IPS-20b (cell line): ENCODE measurements at regions not wholly inside any gene's neighbourhood (a gene's known extent, or its start where the extent isn't known, plus 50 kb on each side); places are given as distances from the start of the nearest gene placed in this dataset.

Experiments used
- H3K27ac ChIP-seq: one replicate; pipeline ENCODE4 v1.5.1; 2013; ENCODE audit warnings: low read length
- H3K27me3 ChIP-seq: 2 replicates; pipeline ENCODE4 v1.6.1; 2013; ENCODE audit warnings: mild to moderate bottlenecking, low read length, inconsistent platforms; ENCODE audit not compliant: insufficient read depth
- H3K36me3 ChIP-seq: 2 replicates; pipeline ENCODE4 v1.6.1; 2013; ENCODE audit warnings: low read depth, mild to moderate bottlenecking, inconsistent platforms, low read length, moderate library complexity; ENCODE audit not compliant: insufficient read depth
- H3K4me1 ChIP-seq: 2 replicates; pipeline ENCODE4 v1.6.1; 2013; ENCODE audit warnings: mild to moderate bottlenecking, control low read depth, inconsistent platforms, low read length, moderate library complexity; ENCODE audit not compliant: insufficient read depth
- H3K4me3 ChIP-seq: 2 replicates; pipeline ENCODE4 v1.5.1; 2013; ENCODE audit warnings: mild to moderate bottlenecking, low read length, inconsistent platforms
- H3K9ac ChIP-seq: 2 replicates; pipeline ENCODE4 v1.6.1; 2013; ENCODE audit warnings: low read depth, mild to moderate bottlenecking, inconsistent platforms, low read length, moderate library complexity
- H3K9me3 ChIP-seq: 2 replicates; pipeline ENCODE4 v1.6.1; 2013; ENCODE audit warnings: mild to moderate bottlenecking, low read depth, low read length, inconsistent platforms; ENCODE audit not compliant: insufficient read depth

- Histone ChIP-seq H3K9me3 (no peaks in the 10 kb centered on the region), H3K27ac (no peak overlapping the region), H3K4me3 (no peak overlapping the region), H3K36me3 (no peaks in the 10 kb centered on the region), H3K27me3 (no peaks in the 10 kb centered on the region), H3K9ac (no peak overlapping the region), H3K4me1 (no peaks in the 10 kb centered on the region)
Observed at GRCh38 chr12:116484807-116485206, 74.4 kb upstream of the MAP1LC3B2 start.

GRCh38 chr12:116489116-116489515 is 70.1 kb upstream of the MAP1LC3B2 start:
- no peaks in the 10 kb centered on the region for H3K4me1 ChIP-seq
- H3K27ac ChIP-seq = no peak overlapping the region
- H3K36me3 ChIP-seq = no peaks in the 10 kb centered on the region
- H3K4me3 ChIP-seq = no peak overlapping the region
- no peaks in the 10 kb centered on the region for H3K27me3 ChIP-seq
- no peak overlapping the region for H3K9ac ChIP-seq
- no peaks in the 10 kb centered on the region for H3K9me3 ChIP-seq

- Histone ChIP-seq H3K27me3 (no peaks in the 10 kb centered on the region), H3K27ac (no peak overlapping the region), H3K9ac (no peak overlapping the region), H3K36me3 (no peaks in the 10 kb centered on the region), H3K4me3 (no peak overlapping the region), H3K9me3 (no peaks in the 10 kb centered on the region), H3K4me1 (no peaks in the 10 kb centered on the region)
Observed at GRCh38 chr12:116490471-116490870, 68.7 kb upstream of the MAP1LC3B2 start.

- H3K9ac ChIP-seq = no peak overlapping the region
- no peaks in the 10 kb centered on the region for H3K27me3 ChIP-seq
- H3K36me3 ChIP-seq = no peaks in the 10 kb centered on the region
- H3K4me1 ChIP-seq = no peaks in the 10 kb centered on the region
- H3K27ac ChIP-seq = no peak overlapping the region
- no peak overlapping the region for H3K4me3 ChIP-seq
- no peaks in the 10 kb centered on the region for H3K9me3 ChIP-seq
Observed at GRCh38 chr12:116492703-116493324, 66.4 kb upstream of the MAP1LC3B2 start.

- H3K4me1 ChIP-seq = no peaks in the 10 kb centered on the region
- no peak overlapping the region for H3K27ac ChIP-seq
- no peaks in the 10 kb centered on the region for H3K9me3 ChIP-seq
- H3K4me3 ChIP-seq = no peak overlapping the region
- H3K27me3 ChIP-seq = no peaks in the 10 kb centered on the region
- H3K36me3 ChIP-seq = no peaks in the 10 kb centered on the region
- no peak overlapping the region for H3K9ac ChIP-seq
Observed at GRCh38 chr12:116495260-116495659, 63.9 kb upstream of the MAP1LC3B2 start.

- Histone ChIP-seq H3K9ac (no peak overlapping the region), H3K4me1 (no peaks in the 10 kb centered on the region), H3K27ac (no peak overlapping the region), H3K36me3 (no peaks in the 10 kb centered on the region), H3K27me3 (no peaks in the 10 kb centered on the region), H3K4me3 (no peak overlapping the region), H3K9me3 (no peaks in the 10 kb centered on the region)
Observed at GRCh38 chr12:116497051-116497591, 62.1 kb upstream of the MAP1LC3B2 start.

- Histone ChIP-seq H3K9ac (no peak overlapping the region), H3K4me3 (no peak overlapping the region), H3K27me3 (no peaks in the 10 kb centered on the region), H3K27ac (no peak overlapping the region), H3K36me3 (no peaks in the 10 kb centered on the region), H3K4me1 (no peaks in the 10 kb centered on the region), H3K9me3 (no peaks in the 10 kb centered on the region)
Observed at GRCh38 chr12:116498471-116498870, 60.7 kb upstream of the MAP1LC3B2 start.

- H3K36me3 ChIP-seq = no peaks in the 10 kb centered on the region
- peaks cover 3% of the 10 kb centered on the region; the same call in 1 of the 2 replicates for H3K4me1 ChIP-seq
- no peak overlapping the region for H3K9ac ChIP-seq
- no peaks in the 10 kb centered on the region for H3K9me3 ChIP-seq
- no peaks in the 10 kb centered on the region for H3K27me3 ChIP-seq
- no peak overlapping the region for H3K27ac ChIP-seq
- no peak overlapping the region for H3K4me3 ChIP-seq
Observed at GRCh38 chr12:116502141-116502725, 56.9 kb upstream of the MAP1LC3B2 start.

GRCh38 chr12:116502989-116503496 is 56.1 kb upstream of the MAP1LC3B2 start:
- peaks cover 4% of the 10 kb centered on the region; the same call in 1 of the 2 replicates for H3K27me3 ChIP-seq
- no peaks in the 10 kb centered on the region for H3K36me3 ChIP-seq
- H3K9me3 ChIP-seq = no peaks in the 10 kb centered on the region
- no peak overlapping the region for H3K9ac ChIP-seq
- H3K27ac ChIP-seq = no peak overlapping the region
- H3K4me1 ChIP-seq = peaks cover 6% of the 10 kb centered on the region
- H3K4me3 ChIP-seq = no peak overlapping the region

GRCh38 chr12:116504438-116504837 is 54.7 kb upstream of the MAP1LC3B2 start:
- Histone ChIP-seq H3K9me3 (no peaks in the 10 kb centered on the region), H3K4me3 (no peak overlapping the region), H3K4me1 (peaks cover 7% of the 10 kb centered on the region)

GRCh38 chr12:116506697-116507064 is 52.5 kb upstream of the MAP1LC3B2 start:
- H3K9ac ChIP-seq = no peak overlapping the region
- no peak overlapping the region for H3K27ac ChIP-seq
- no peaks in the 10 kb centered on the region for H3K9me3 ChIP-seq
- H3K4me1 ChIP-seq = peaks cover 7% of the 10 kb centered on the region
- H3K36me3 ChIP-seq = no peaks in the 10 kb centered on the region
- peak overlapping the region; percentile 39; the same call in 1 of the 2 replicates for H3K4me3 ChIP-seq
- peaks cover 17% of the 10 kb centered on the region; the same call in 1 of the 2 replicates for H3K27me3 ChIP-seq

More at GRCh38 chr12:116504438-116504837, 54.7 kb upstream of the MAP1LC3B2 start:
- no peak overlapping the region for H3K27ac ChIP-seq
- no peaks in the 10 kb centered on the region for H3K36me3 ChIP-seq
- peaks cover 15% of the 10 kb centered on the region; the same call in 1 of the 2 replicates for H3K27me3 ChIP-seq
- no peak overlapping the region for H3K9ac ChIP-seq
